ENCODE measurements at regions not wholly inside any gene's neighbourhood (a gene's known extent, or its start where the extent isn't known, plus 50 kb on each side); places are given as distances from the start of the nearest gene placed in this dataset.

DNA sequence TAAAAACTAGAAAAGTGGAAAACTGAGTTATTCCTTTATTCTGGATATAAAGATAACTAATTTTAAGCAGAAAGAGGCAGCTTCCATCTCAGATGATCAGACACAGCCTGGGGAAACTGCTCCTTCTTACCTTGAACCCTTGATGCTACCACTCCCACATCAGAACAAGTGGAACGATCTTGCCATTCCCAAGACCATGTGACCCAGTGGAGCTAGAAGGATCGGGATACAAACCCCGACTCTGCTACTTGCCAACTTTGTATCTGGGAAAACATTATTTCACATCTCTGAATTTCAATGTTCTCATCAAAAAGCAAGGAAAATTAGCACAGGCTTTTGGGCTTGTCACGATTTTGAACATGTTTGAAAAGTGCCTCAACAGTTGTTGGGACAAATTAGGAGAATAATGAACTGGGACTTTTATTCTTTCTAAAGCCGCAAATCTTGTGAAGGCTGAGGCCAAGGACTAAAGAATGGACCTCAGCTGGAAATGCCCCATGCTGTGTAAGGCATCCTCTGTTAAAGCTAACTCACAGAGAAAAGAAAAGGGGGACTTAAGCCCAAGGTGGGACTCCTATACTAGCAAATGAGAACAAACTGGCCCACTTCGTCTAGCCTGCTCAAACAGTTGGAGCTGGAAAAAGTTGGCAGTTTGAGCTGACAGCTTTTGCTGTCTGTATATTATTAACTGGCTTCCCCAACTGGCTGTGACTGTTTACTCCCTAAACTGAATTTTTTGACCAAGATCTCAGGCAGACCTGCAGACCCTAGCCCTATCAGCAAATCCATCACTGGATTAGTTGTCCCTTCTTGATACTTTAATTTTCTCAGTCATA lies 552.3 kb downstream of the EFNA5 start:
- Histone ChIP-seq H3K36me3 (ENCODE audit: control insufficient read depth in 2 of 2, extremely low read depth in 1 of 2, insufficient read depth in 2 of 2, low read length in 2 of 2) (no peaks in the 10 kb centered on the region), H2AFZ (ENCODE audit: control insufficient read depth, low read length) (no peak overlapping the region), H3K27ac (ENCODE audit: control insufficient read depth, insufficient read depth, low read length) (no peak overlapping the region), H3K4me2 (ENCODE audit: control insufficient read depth, extremely low read depth, insufficient read depth, low read depth, low read length) (no peak overlapping the region), H3K9me1 (ENCODE audit: control insufficient read depth, extremely low read depth, insufficient read depth, low read length) (no peaks in the 10 kb centered on the region), H4K20me1 (ENCODE audit: control insufficient read depth, extremely low read depth, insufficient read depth, low read length) (no peaks in the 10 kb centered on the region), H3K4me1 (ENCODE audit: control insufficient read depth, extremely low read depth, insufficient read depth, low read length) (no peaks in the 10 kb centered on the region), H3K4me3 (ENCODE audit: control insufficient read depth in 2 of 3, extremely low read depth in 1 of 3, insufficient read depth in 2 of 3, low read depth in 1 of 3, low read length in 3 of 3) (no peak overlapping the region), H3K79me2 (ENCODE audit: control insufficient read depth, insufficient read depth, low read length) (no peaks in the 10 kb centered on the region), H3K27me3 (ENCODE audit: control insufficient read depth, extremely low read depth, insufficient read depth, low read length) (no peaks in the 10 kb centered on the region), H3K9ac (ENCODE audit: control insufficient read depth, extremely low read depth, insufficient read depth, low read length) (no peak overlapping the region), H3K9me3 (ENCODE audit: control insufficient read depth, low read depth, low read length) (no peaks in the 10 kb centered on the region)
- dilution Hi-C loops (cut with MboI; ENCODE audit: extremely low pct_ligation_motif_present, low sequenced_read_pairs): no loop called here
- no peak for TF ChIP-seq CTCF (optimal IDR thresholded peaks at IDR 0.05 in 1 of 3, IDR thresholded peaks at IDR 0.05 in 1 of 3, conservative IDR thresholded peaks at IDR 0.05 in 1 of 3; ENCODE audit: extremely low read depth in 1 of 3, insufficient read depth in 2 of 3, low read length in 3 of 3)
- no peak for TF ChIP-seq EZH2 (IDR thresholded peaks at IDR 0.05; ENCODE audit: low read length)
- FAIRE-seq (no peak), DNase-seq (ENCODE audit: low read depth, low spot score) (no peak)

DNA sequence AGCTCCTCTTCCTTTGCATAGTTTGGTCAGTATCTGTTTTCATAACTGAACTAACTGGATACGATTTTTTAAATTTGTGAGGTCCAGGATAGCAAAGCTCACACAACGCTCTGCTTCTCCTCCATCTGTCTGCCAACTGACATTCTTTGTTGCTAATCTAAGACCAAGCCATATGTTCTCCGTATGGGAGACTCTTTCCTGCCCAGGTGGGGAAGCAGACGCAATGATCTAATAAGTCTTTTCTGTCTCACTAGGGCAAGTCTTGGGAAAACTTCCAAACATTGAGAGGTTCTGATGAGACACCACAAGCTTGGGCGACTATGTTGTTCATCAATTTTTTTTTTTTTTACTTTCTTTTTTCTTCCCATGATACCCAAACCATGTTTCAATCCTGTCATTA lies 558.5 kb downstream of the EFNA5 start:
- dilution Hi-C loops (cut with MboI; ENCODE audit: extremely low pct_ligation_motif_present, low sequenced_read_pairs): no loop called here
- H3K4me2 ChIP-seq (ENCODE audit: control insufficient read depth, extremely low read depth, insufficient read depth, low read depth, low read length): no peak overlapping the region
- FAIRE-seq: peak; percentile 26

More for the DNA sequence above, 558.5 kb downstream of the EFNA5 start:
- H2AFZ ChIP-seq (ENCODE audit: control insufficient read depth, low read length): no peak overlapping the region
- no peaks in the 10 kb centered on the region for H3K9me1 ChIP-seq (ENCODE audit: control insufficient read depth, extremely low read depth, insufficient read depth, low read length)
- no peaks in the 10 kb centered on the region for H4K20me1 ChIP-seq (ENCODE audit: control insufficient read depth, extremely low read depth, insufficient read depth, low read length)
- H3K9me3 ChIP-seq (ENCODE audit: control insufficient read depth, low read depth, low read length): no peaks in the 10 kb centered on the region
- TF ChIP-seq EZH2 (IDR thresholded peaks at IDR 0.05; ENCODE audit: low read length) (no peak), CTCF (optimal IDR thresholded peaks at IDR 0.05 in 1 of 3, IDR thresholded peaks at IDR 0.05 in 1 of 3, conservative IDR thresholded peaks at IDR 0.05 in 1 of 3; ENCODE audit: extremely low read depth in 1 of 3, insufficient read depth in 2 of 3, low read length in 3 of 3) (no peak)
- no peaks in the 10 kb centered on the region for H3K36me3 ChIP-seq (ENCODE audit: control insufficient read depth in 2 of 2, extremely low read depth in 1 of 2, insufficient read depth in 2 of 2, low read length in 2 of 2)
- H3K79me2 ChIP-seq (ENCODE audit: control insufficient read depth, insufficient read depth, low read length): no peaks in the 10 kb centered on the region
- H3K9ac ChIP-seq (ENCODE audit: control insufficient read depth, extremely low read depth, insufficient read depth, low read length): no peak overlapping the region
- H3K4me3 ChIP-seq (ENCODE audit: control insufficient read depth in 2 of 3, extremely low read depth in 1 of 3, insufficient read depth in 2 of 3, low read depth in 1 of 3, low read length in 3 of 3): no peak overlapping the region
- H3K27me3 ChIP-seq (ENCODE audit: control insufficient read depth, extremely low read depth, insufficient read depth, low read length): no peaks in the 10 kb centered on the region
- no peak overlapping the region for H3K27ac ChIP-seq (ENCODE audit: control insufficient read depth, insufficient read depth, low read length)
- DNase-seq (ENCODE audit: low read depth, low spot score): no peak
- H3K4me1 ChIP-seq (ENCODE audit: control insufficient read depth, extremely low read depth, insufficient read depth, low read length): no peaks in the 10 kb centered on the region
